ENCODE measurements at regions not wholly inside any gene's neighbourhood (a gene's known extent, or its start where the extent isn't known, plus 50 kb on each side); places are given as distances from the start of the nearest gene placed in this dataset.

DNA sequence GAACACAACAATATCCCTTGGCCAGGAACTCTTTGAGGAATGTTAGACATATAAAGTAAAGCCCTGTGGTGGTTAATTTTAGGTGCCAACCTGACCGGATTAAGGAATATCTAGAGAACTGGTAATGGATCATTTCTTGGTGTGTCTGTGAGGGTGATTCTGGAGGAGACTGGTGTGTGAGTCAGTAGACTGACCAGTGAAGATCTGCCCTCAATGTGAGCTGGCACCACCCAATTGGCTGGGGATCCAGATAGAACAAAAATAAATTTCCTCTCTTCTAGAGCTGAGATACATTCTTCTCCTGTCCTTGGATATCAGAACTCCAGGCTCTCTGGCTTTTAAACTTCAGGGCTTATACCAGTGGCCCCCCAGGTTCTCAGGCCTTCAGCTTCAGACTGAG lies 56.2 kb upstream of the TNPO1 start:
- H3K9me2 ChIP-seq (replicated peaks; ENCODE audit: control insufficient read depth, low read length) = no peaks in the 10 kb centered on the region
- H3K36me3 ChIP-seq (ENCODE audit: control insufficient read depth, low read length) = no peaks in the 10 kb centered on the region
- no peaks in the 10 kb centered on the region for H3K4me1 ChIP-seq (ENCODE audit: control insufficient read depth, low read length)
- no peaks in the 10 kb centered on the region for H3K79me2 ChIP-seq (ENCODE audit: control insufficient read depth, low read length)
- no peak overlapping the region for H3K4me2 ChIP-seq (ENCODE audit: low read length)
- H3K27ac ChIP-seq (ENCODE audit: low read depth, low read length) = no peak overlapping the region
- no peaks in the 10 kb centered on the region for H3K27me3 ChIP-seq (ENCODE audit: control insufficient read depth, low read length)
- no peaks in the 10 kb centered on the region for H4K20me1 ChIP-seq (ENCODE audit: control insufficient read depth, insufficient read depth, low read depth, low read length)
- TF ChIP-seq, protein P1, sequence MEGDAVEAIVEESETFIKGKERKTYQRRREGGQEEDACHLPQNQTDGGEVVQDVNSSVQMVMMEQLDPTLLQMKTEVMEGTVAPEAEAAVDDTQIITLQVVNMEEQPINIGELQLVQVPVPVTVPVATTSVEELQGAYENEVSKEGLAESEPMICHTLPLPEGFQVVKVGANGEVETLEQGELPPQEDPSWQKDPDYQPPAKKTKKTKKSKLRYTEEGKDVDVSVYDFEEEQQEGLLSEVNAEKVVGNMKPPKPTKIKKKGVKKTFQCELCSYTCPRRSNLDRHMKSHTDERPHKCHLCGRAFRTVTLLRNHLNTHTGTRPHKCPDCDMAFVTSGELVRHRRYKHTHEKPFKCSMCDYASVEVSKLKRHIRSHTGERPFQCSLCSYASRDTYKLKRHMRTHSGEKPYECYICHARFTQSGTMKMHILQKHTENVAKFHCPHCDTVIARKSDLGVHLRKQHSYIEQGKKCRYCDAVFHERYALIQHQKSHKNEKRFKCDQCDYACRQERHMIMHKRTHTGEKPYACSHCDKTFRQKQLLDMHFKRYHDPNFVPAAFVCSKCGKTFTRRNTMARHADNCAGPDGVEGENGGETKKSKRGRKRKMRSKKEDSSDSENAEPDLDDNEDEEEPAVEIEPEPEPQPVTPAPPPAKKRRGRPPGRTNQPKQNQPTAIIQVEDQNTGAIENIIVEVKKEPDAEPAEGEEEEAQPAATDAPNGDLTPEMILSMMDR (IDR thresholded peaks at IDR 0.05; ENCODE audit: low read depth, low read length, poor library complexity, severe bottlenecking) = no peak
- TF ChIP-seq EZH2phosphoT487 (IDR thresholded peaks at IDR 0.05; ENCODE audit: borderline replicate concordance, low read length) = no peak
- H3F3A ChIP-seq (ENCODE audit: control insufficient read depth, insufficient read depth) = no peaks in the 10 kb centered on the region
- no peak overlapping the region for H3K4me3 ChIP-seq (ENCODE audit: low read length)
- no peaks in the 10 kb centered on the region for H3K9me3 ChIP-seq (ENCODE audit: control insufficient read depth, insufficient read depth, low read length)

DNA sequence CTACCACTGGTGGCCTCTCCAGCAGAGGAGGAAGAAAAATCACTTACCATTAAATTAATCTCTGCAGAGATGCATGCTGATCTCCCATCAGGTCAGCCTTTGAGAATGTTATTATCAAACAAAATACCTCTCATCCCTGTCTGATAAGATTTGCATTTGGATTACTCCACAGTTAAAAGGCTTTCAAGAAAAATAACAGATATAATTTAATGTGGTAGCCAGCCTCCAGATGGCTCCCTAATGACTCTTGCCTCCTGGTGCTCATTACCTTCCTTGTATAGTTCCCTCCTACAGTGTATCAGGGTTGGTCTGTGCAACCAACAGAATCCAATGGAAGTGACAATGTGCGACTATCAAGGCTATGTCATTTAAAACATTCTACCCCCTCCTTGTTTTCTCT lies 63.6 kb upstream of the TNPO1 start:
- H3K27ac ChIP-seq (ENCODE audit: low read depth, low read length) = no peak overlapping the region
- H3K4me3 ChIP-seq (ENCODE audit: low read length) = no peak overlapping the region
- no peaks in the 10 kb centered on the region for H3K36me3 ChIP-seq (ENCODE audit: control insufficient read depth, low read length)
- no peaks in the 10 kb centered on the region for H3K9me2 ChIP-seq (replicated peaks; ENCODE audit: control insufficient read depth, low read length)
- no peak overlapping the region for H3K4me2 ChIP-seq (ENCODE audit: low read length)
- no peaks in the 10 kb centered on the region for H3K9me3 ChIP-seq (ENCODE audit: control insufficient read depth, insufficient read depth, low read length)
- H3K79me2 ChIP-seq (ENCODE audit: control insufficient read depth, low read length) = no peaks in the 10 kb centered on the region
- H3K27me3 ChIP-seq (ENCODE audit: control insufficient read depth, low read length) = no peaks in the 10 kb centered on the region
- H3K4me1 ChIP-seq (ENCODE audit: control insufficient read depth, low read length) = no peaks in the 10 kb centered on the region
- H3F3A ChIP-seq (ENCODE audit: control insufficient read depth, insufficient read depth) = no peaks in the 10 kb centered on the region
- TF ChIP-seq, protein P1 (IDR thresholded peaks at IDR 0.05; ENCODE audit: low read depth, low read length, poor library complexity, severe bottlenecking) = no peak
- no peak for TF ChIP-seq EZH2phosphoT487 (IDR thresholded peaks at IDR 0.05; ENCODE audit: borderline replicate concordance, low read length)
- no peaks in the 10 kb centered on the region for H4K20me1 ChIP-seq (ENCODE audit: control insufficient read depth, insufficient read depth, low read depth, low read length)

DNA sequence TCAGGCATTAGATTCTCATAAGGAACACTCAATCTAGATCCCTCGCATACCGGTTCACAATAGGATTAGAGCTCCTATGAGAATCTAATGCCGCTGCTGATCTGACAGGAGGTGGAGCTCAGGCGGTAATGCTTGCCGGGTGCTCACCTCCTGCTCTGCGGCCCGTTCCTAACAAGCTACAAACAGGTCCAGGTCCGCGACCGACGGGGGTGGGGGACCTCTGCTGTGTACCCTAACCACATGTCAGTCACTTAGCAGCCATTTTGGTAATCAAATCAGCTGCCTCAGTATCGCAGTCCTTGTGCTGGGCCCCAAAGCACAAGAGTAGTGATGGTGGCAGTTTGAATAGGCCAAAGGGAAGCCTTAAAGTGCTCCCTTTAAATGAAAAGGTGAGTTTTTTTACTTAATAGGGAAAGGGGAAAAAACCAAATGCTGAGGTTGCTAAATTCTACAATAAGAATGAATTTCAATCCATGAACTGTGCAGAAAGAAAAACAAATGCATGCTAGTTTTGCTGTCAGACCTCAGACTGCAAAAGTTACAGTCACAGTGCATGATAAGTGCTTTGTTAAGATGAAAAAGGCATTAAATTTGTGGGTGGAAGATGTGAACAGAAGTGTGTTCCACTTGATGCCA lies 67.0 kb upstream of the TNPO1 start:
- no peak overlapping the region for H3K4me2 ChIP-seq (ENCODE audit: low read length)

More for the DNA sequence above, 67.0 kb upstream of the TNPO1 start:
- H3K27me3 ChIP-seq (ENCODE audit: control insufficient read depth, low read length) = no peaks in the 10 kb centered on the region
- no peaks in the 10 kb centered on the region for H3K9me2 ChIP-seq (replicated peaks; ENCODE audit: control insufficient read depth, low read length)
- H4K20me1 ChIP-seq (ENCODE audit: control insufficient read depth, insufficient read depth, low read depth, low read length) = no peaks in the 10 kb centered on the region
- TF ChIP-seq, protein P1 (IDR thresholded peaks at IDR 0.05; ENCODE audit: low read depth, low read length, poor library complexity, severe bottlenecking) = no peak
- no peak for TF ChIP-seq EZH2phosphoT487 (IDR thresholded peaks at IDR 0.05; ENCODE audit: borderline replicate concordance, low read length)
- H3K36me3 ChIP-seq (ENCODE audit: control insufficient read depth, low read length) = no peaks in the 10 kb centered on the region
- H3K79me2 ChIP-seq (ENCODE audit: control insufficient read depth, low read length) = no peaks in the 10 kb centered on the region
- no peak overlapping the region for H3K4me3 ChIP-seq (ENCODE audit: low read length)
- no peaks in the 10 kb centered on the region for H3F3A ChIP-seq (ENCODE audit: control insufficient read depth, insufficient read depth)
- H3K27ac ChIP-seq (ENCODE audit: low read depth, low read length) = no peak overlapping the region
- no peaks in the 10 kb centered on the region for H3K4me1 ChIP-seq (ENCODE audit: control insufficient read depth, low read length)
- H3K9me3 ChIP-seq (ENCODE audit: control insufficient read depth, insufficient read depth, low read length) = no peaks in the 10 kb centered on the region
